Peyer's patch (tissue), 4 donors: ENCODE measurements at regions not wholly inside any gene's neighbourhood (a gene's known extent, or its start where the extent isn't known, plus 50 kb on each side); places are given as distances from the start of the nearest gene placed in this dataset.

Experiments
- DNase-seq, 3 donors: peaks; one replicate each; pipeline ENCODE4 v3.0.0-alpha.2; 2017 to 2019
- H3K27ac ChIP-seq, 4 donors: fragments of 200-600 bp; sonication (generic); one replicate each; pipeline ENCODE4 v1.5.1; 2016 to 2019
- H3K27me3 ChIP-seq, 2 donors: fragments of 200-600 bp; sonication (generic); one replicate each; pipeline ENCODE4 v1.5.1; 2019
- H3K36me3 ChIP-seq, 3 donors: fragments of 200-600 bp; sonication (generic); one replicate each; pipeline ENCODE4 v1.5.1; 2016 to 2019
- H3K4me1 ChIP-seq, 4 donors: fragments of 200-600 bp; sonication (generic); one replicate each; pipeline ENCODE4 v1.5.1; 2016 to 2019
- H3K4me3 ChIP-seq, 4 donors: fragments of 200-600 bp; sonication (generic); 1 replicate in 3 of 4; 2 replicates in 1 of 4; pipeline ENCODE4 v1.5.1; 2016 to 2019; ENCODE audit warnings: mild to moderate bottlenecking in 1 of 4
- H3K9me3 ChIP-seq, 4 donors: fragments of 200-600 bp; sonication (generic); one replicate each; pipeline ENCODE4 v1.5.1; 2016 to 2019; ENCODE audit warnings: mild to moderate bottlenecking in 1 of 4
- CTCF ChIP-seq, 6 experiments: fragments of 450-650 bp in 4 of 6; fragments of 200-600 bp in 2 of 6; sonication (generic) in 1 of 6; IDR thresholded peaks; one replicate each; pipeline ENCODE4 v1.5.1; 2017 to 2019; ENCODE audit warnings: antibody characterized with exemption in 6 of 6, mild to moderate bottlenecking in 3 of 6, moderate library complexity in 1 of 6
- POLR2A ChIP-seq, 2 donors: fragments of 450-650 bp; IDR thresholded peaks; one replicate each; pipeline ENCODE4 v1.5.1; 2017; ENCODE audit warnings: antibody characterized with exemption in 2 of 2, mild to moderate bottlenecking in 2 of 2, moderate library complexity in 2 of 2

DNA sequence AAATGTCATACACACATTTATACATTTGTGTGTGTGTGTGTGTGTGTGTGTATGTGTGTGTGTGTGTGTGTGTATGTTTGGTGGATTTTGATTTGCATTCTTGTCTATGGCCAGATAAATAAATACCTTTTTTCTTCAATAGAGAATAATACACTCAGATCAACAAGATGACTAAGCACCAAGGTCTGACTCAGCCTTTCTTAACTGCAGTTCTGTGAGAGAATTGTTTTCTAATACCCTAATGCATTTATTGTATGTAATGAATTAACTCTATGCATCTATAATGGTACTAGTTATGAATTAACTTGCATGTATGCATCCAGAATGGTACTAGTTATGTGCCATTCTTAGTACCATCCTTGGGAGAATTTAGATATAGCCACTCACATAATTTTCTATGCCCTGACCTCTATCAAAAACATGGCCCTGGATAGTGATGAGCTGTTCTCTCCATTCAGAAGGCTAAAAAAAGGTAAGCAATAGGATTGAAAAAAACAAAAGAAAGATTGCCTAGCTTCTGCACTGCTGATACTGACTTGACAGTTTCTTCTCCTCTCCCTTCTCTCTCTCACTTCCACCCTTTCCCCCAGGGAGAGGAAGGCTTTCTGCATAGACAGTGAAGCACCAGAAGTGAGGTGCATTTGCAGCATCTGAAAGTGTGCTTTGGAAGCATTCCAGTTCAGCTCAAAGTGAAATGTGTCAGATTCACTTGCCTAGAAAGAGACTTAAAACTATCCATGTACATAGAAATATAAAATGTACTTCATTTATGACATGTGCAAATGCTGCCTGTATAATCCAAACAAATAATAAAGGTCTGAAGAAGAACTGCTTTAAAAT, 55.1 kb upstream of the CCDC112 start:
- Histone ChIP-seq H3K36me3 (no peaks in the 10 kb centered on the region), H3K9me3 (no peaks in the 10 kb centered on the region), H3K27ac (no peak overlapping the region), H3K4me1 (no peaks in the 10 kb centered on the region), H3K4me3 (no peak overlapping the region), H3K27me3 (no peaks in the 10 kb centered on the region)
- TF ChIP-seq POLR2A (IDR thresholded peaks at IDR 0.05), result no peak
- no peak for TF ChIP-seq CTCF (IDR thresholded peaks at IDR 0.05)
- no peak for DNase-seq

DNA sequence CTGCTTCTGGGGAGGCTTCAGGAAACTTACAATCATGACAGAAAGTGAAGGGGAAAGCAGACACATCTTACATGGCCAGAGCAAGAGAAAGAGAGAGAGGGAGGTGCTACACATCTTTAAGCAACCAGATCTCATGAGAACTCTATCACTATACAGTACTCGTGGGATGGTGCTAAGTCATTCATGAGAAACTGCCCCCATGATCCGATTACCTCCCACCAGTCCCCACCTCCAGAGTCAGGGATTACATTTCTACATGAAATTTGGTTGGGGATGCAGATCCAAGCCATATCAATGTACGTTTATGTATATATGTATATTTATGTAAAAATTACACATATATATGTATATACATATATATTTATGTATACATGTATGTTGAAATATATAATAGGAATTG, 54.4 kb upstream of the CCDC112 start:
- no peaks in the 10 kb centered on the region for H3K36me3 ChIP-seq
- H3K27ac ChIP-seq, result no peak overlapping the region
- no peaks in the 10 kb centered on the region for H3K9me3 ChIP-seq
- no peaks in the 10 kb centered on the region for H3K4me1 ChIP-seq
- no peak for DNase-seq
- TF ChIP-seq CTCF (IDR thresholded peaks at IDR 0.05) (no peak), POLR2A (IDR thresholded peaks at IDR 0.05) (no peak)
- no peaks in the 10 kb centered on the region for H3K27me3 ChIP-seq
- no peak overlapping the region for H3K4me3 ChIP-seq

- H3K9me3 ChIP-seq, result no peaks in the 10 kb centered on the region
- peak overlapping the region in 2 of 4 donors; percentile 26 to 56 for H3K27ac ChIP-seq
- no peak overlapping the region for H3K4me3 ChIP-seq
- TF ChIP-seq POLR2A (IDR thresholded peaks at IDR 0.05) (no peak), CTCF (IDR thresholded peaks at IDR 0.05) (peak in 3 of 6 experiments; percentile 44 to 58 (median 53))
- H3K36me3 ChIP-seq, result no peaks in the 10 kb centered on the region
- no peaks in the 10 kb centered on the region for H3K4me1 ChIP-seq
- peak in 1 of 3 donors; percentile 70 for DNase-seq
- no peaks in the 10 kb centered on the region for H3K27me3 ChIP-seq
Measured at GRCh38 chr5:115349001-115349817, 52.8 kb upstream of the CCDC112 start.

DNA sequence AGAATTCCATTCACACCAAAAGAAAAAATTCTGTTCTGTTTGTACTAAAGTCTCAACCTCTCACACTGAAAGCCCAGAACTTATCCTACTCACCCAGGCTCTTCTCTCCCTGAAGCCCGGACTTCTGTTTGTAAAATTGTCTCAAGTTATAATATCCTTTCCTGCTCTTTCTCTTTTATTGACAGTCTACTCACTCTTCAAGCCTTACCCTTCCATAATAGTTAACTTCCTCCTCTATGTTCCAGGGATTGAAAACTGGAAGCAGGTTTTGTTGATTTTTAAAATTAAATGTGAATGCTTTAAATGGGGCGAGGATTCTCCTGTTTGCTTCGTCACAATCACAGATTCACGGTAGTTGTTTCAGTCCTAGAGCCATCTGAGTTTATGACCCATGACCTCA, 51.7 kb upstream of the CCDC112 start:
- no peaks in the 10 kb centered on the region for H3K36me3 ChIP-seq
- DNase-seq, result no peak
- no peak overlapping the region for H3K4me3 ChIP-seq
- H3K9me3 ChIP-seq, result no peaks in the 10 kb centered on the region
- H3K27ac ChIP-seq, result no peak overlapping the region
- H3K27me3 ChIP-seq, result no peaks in the 10 kb centered on the region
- no peaks in the 10 kb centered on the region for H3K4me1 ChIP-seq
- TF ChIP-seq CTCF (IDR thresholded peaks at IDR 0.05) (no peak), POLR2A (IDR thresholded peaks at IDR 0.05) (no peak)
